Erythroblast (primary cell): ENCODE measurements at regions not wholly inside any gene's neighbourhood (a gene's known extent, or its start where the extent isn't known, plus 50 kb on each side); places are given as distances from the start of the nearest gene placed in this dataset.

Experiments used
- GATA1 ChIP-seq: IDR thresholded peaks from 2 replicates; pipeline ENCODE4 v1.6.1; 2011; ENCODE audit warnings: low read depth, mild to moderate bottlenecking, control low read depth, low read length, moderate library complexity
- POLR2A ChIP-seq: IDR thresholded peaks from 2 replicates; pipeline ENCODE4 v1.6.1; 2011; ENCODE audit warnings: mild to moderate bottlenecking, low read length

- no peak for TF ChIP-seq POLR2A
- no peak for TF ChIP-seq GATA1
Measured at GRCh38 chr13:79711631-79712030, 230.7 kb downstream of the NDFIP2 start.
